ENCODE measurements at regions not wholly inside any gene's neighbourhood (a gene's known extent, or its start where the extent isn't known, plus 50 kb on each side); places are given as distances from the start of the nearest gene placed in this dataset.

DNA sequence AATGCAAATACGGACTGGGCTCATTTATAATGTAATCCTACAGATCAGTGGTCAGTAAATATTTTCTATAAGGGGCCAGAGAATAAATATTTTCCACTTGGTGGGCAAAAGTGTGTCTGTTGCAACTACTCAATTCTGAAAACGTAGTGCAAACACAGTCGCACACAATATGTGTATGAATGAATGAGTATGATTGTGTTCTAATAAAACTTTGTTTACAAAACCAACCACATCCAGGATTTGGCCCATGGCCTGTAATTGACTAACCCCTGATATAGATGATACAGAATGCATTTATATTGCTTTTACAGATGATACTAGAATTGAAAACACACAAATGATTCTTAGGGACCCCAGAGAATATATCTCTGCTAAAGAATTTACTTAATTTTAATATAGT is 197.6 kb downstream of the ASB9 start:
- intact Hi-C loops (cut with DNase I), result no loop called here
- H3K4me3 ChIP-seq, result no peak overlapping the region
- no peak for TF ChIP-seq POLR2A (IDR thresholded peaks at IDR 0.05)
- TF ChIP-seq, protein P1, sequence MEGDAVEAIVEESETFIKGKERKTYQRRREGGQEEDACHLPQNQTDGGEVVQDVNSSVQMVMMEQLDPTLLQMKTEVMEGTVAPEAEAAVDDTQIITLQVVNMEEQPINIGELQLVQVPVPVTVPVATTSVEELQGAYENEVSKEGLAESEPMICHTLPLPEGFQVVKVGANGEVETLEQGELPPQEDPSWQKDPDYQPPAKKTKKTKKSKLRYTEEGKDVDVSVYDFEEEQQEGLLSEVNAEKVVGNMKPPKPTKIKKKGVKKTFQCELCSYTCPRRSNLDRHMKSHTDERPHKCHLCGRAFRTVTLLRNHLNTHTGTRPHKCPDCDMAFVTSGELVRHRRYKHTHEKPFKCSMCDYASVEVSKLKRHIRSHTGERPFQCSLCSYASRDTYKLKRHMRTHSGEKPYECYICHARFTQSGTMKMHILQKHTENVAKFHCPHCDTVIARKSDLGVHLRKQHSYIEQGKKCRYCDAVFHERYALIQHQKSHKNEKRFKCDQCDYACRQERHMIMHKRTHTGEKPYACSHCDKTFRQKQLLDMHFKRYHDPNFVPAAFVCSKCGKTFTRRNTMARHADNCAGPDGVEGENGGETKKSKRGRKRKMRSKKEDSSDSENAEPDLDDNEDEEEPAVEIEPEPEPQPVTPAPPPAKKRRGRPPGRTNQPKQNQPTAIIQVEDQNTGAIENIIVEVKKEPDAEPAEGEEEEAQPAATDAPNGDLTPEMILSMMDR (IDR thresholded peaks at IDR 0.05), result no peak
- H3K36me3 ChIP-seq (replicated peaks in 1 of 2; ENCODE audit: insufficient read depth in 1 of 2, low read depth in 2 of 2), result no peaks in the 10 kb centered on the region
- no peak for ATAC-seq
- H3K4me1 ChIP-seq, result no peaks in the 10 kb centered on the region
- no peak for DNase-seq
- 49 to 54% methylated on average over 3 of the region's 3 CpGs for WGBS, 2 donors
- H3K27me3 ChIP-seq, result no peaks in the 10 kb centered on the region
- no peaks in the 10 kb centered on the region for H3K9me3 ChIP-seq
- H3K27ac ChIP-seq, result no peak overlapping the region

DNA sequence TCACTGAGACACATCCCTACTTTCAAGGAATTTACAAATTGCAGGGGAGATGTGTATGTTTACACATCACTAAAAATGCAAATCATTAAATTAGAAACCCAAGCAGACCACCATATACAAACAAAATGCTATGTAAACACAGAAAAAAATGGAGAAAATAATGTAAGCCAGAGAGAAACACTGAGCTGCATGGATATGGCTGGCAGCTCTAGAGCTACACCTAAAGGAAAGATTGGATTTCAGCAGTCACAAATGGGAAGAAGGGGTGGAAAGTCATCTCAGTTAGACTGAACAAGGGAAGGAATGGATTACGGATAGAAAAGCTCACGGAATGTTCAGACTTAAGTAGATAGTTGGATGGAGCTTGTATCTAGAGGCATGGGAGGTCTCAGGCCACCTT is 186.3 kb downstream of the MOSPD2 start:
- Histone ChIP-seq H3K27me3 (no peaks in the 10 kb centered on the region), H3K9me3 (no peaks in the 10 kb centered on the region), H3K4me3 (no peak overlapping the region), H3K36me3 (replicated peaks in 1 of 2; ENCODE audit: insufficient read depth in 1 of 2, low read depth in 2 of 2) (no peaks in the 10 kb centered on the region), H3K4me1 (no peaks in the 10 kb centered on the region), H3K27ac (no peak overlapping the region)
- ATAC-seq (no peak), DNase-seq (no peak)
- intact Hi-C loops (cut with DNase I), result no loop called here
- TF ChIP-seq POLR2A (IDR thresholded peaks at IDR 0.05), result no peak
- TF ChIP-seq, protein P1 (IDR thresholded peaks at IDR 0.05), result no peak
- WGBS, 2 donors, result 70 to 81% methylated on average over 2 of the region's 2 CpGs

- Histone ChIP-seq H3K4me1 (no peaks in the 10 kb centered on the region), H3K27me3 (no peaks in the 10 kb centered on the region), H3K36me3 (replicated peaks in 1 of 2; ENCODE audit: insufficient read depth in 1 of 2, low read depth in 2 of 2) (no peaks in the 10 kb centered on the region), H3K9me3 (no peaks in the 10 kb centered on the region), H3K4me3 (no peak overlapping the region), H3K27ac (no peak overlapping the region)
- no peak for TF ChIP-seq POLR2A (IDR thresholded peaks at IDR 0.05)
- TF ChIP-seq, protein P1 (IDR thresholded peaks at IDR 0.05), result no peak
- DNase-seq (no peak), ATAC-seq (no peak)
- intact Hi-C loops (cut with DNase I), result no loop called here
- 20 to 83% methylated on average over 1 to 2 of the region's 2 CpGs for WGBS, 2 donors
Observed at GRCh38 chrX:15056044-15056443, 182.8 kb downstream of the MOSPD2 start.

DNA sequence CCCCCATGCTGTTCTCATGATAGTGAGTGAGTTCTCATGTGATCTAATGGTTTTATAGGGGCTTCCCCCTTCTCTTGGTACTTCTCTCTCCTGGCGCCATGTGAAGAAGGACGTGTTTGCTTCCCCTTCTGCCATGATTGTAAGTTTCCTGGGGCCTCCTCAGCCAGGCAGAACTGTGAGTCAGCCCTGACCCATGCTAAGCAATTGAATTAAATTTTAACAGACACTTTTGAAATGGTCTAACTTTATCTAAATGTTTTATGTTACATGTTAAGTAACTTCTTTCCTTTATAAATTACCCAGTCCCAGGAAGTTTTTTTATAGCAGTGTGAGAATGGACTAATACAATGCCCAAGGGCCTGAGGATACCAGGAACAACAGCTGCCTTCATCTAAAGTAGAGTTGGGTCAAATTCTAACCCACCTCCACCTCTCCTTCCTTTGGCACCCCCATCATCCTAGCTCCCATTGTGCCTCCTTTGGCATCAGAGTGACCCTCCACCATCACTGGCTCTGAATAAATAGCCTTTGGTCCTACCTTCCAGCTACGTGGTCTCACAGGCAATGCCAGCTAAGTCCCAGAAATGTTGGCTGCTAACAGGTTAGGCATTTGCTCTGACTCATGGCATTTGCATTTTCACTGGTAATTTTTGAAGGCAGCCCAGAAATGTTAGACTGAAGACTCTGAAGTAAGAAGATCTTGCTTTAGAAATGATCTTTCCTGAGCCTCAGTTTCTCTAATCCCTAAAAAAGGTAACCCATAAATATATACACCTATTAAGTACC is 182.1 kb downstream of the MOSPD2 start:
- 69 to 80% methylated on average over 1 to 3 of the region's 3 CpGs for WGBS, 2 donors
- intact Hi-C loops (cut with DNase I), result no loop called here
- DNase-seq (no peak), ATAC-seq (no peak)
- Histone ChIP-seq H3K9me3 (no peaks in the 10 kb centered on the region), H3K4me1 (no peaks in the 10 kb centered on the region), H3K27me3 (no peaks in the 10 kb centered on the region), H3K4me3 (no peak overlapping the region), H3K36me3 (replicated peaks in 1 of 2; ENCODE audit: insufficient read depth in 1 of 2, low read depth in 2 of 2) (no peaks in the 10 kb centered on the region), H3K27ac (no peak overlapping the region)
- TF ChIP-seq, protein P1 (IDR thresholded peaks at IDR 0.05), result no peak

DNA sequence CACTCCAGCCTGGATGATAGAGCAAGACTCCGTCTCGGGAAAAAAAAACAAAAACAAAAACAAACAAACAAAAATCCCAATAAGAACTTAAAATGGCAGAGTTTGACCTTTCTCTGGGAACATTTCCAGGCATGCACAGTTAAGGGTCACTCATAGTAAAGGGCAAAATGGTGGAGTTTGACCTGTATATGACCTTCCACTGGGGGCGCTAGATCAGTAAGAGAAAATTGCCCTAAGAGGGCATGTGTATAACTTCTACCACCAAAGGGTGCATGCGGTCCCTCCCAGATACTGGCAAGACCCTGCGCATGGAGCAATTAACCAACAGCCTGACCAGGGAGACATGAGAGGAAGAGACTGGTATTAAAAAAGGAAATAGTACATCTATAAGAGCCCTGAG is 177.2 kb downstream of the MOSPD2 start:
- Histone ChIP-seq H3K27me3 (no peaks in the 10 kb centered on the region), H3K36me3 (replicated peaks in 1 of 2; ENCODE audit: insufficient read depth in 1 of 2, low read depth in 2 of 2) (no peaks in the 10 kb centered on the region), H3K27ac (no peak overlapping the region), H3K4me3 (no peak overlapping the region), H3K9me3 (no peaks in the 10 kb centered on the region), H3K4me1 (no peaks in the 10 kb centered on the region)
- TF ChIP-seq, protein P1 (IDR thresholded peaks at IDR 0.05), result no peak
- no peak for TF ChIP-seq POLR2A (IDR thresholded peaks at IDR 0.05)
- ATAC-seq (no peak), DNase-seq (no peak)
- WGBS, 2 donors, result 79 to 92% methylated on average over 4 to 5 of the region's 5 CpGs
- intact Hi-C loops (cut with DNase I), result no loop called here

All from body of pancreas (tissue), 4 donors.